Osteocyte (in vitro differentiated cells): ENCODE measurements at regions not wholly inside any gene's neighbourhood (a gene's known extent, or its start where the extent isn't known, plus 50 kb on each side); places are given as distances from the start of the nearest gene placed in this dataset.

ENCODE experiments used
- DNase-seq: peaks from one replicate; pipeline ENCODE4 v3.0.0; 2021; ENCODE audit warnings: mixed read lengths; ENCODE audit not compliant: unreplicated experiment; ENCODE audit errors: extremely low spot score
- H3K27ac Mint-ChIP-seq: one replicate; pipeline ENCODE4 v1.8.0; 2021; ENCODE audit warnings: mild to moderate bottlenecking, mixed read lengths; ENCODE audit not compliant: unreplicated experiment
- H3K27me3 Mint-ChIP-seq: one replicate; pipeline ENCODE4 v1.8.0; 2021; ENCODE audit warnings: mixed read lengths; ENCODE audit not compliant: unreplicated experiment
- H3K36me3 Mint-ChIP-seq: one replicate; pipeline ENCODE4 v1.8.0; 2021; ENCODE audit warnings: mixed read lengths; ENCODE audit not compliant: unreplicated experiment
- H3K4me1 Mint-ChIP-seq: one replicate; pipeline ENCODE4 v1.8.0; 2021; ENCODE audit warnings: mixed read lengths; ENCODE audit not compliant: unreplicated experiment
- H3K4me3 Mint-ChIP-seq: one replicate; pipeline ENCODE4 v1.8.0; 2021; ENCODE audit warnings: mild to moderate bottlenecking, moderate library complexity, mixed read lengths; ENCODE audit not compliant: unreplicated experiment
- H3K9me3 Mint-ChIP-seq: one replicate; pipeline ENCODE4 v1.8.0; 2021; ENCODE audit warnings: mixed read lengths; ENCODE audit not compliant: unreplicated experiment
- CTCF ChIP-seq: fragments of 200-600 bp; sonication (generic); IDR thresholded peaks from 2 replicates; pipeline ENCODE4 v1.5.0; 2021; ENCODE audit warnings: antibody characterized with exemption, mild to moderate bottlenecking, moderate library complexity

GRCh38 chr3:1969281-1969680 lies 129.4 kb upstream of the CNTN4 start:
- no peaks in the 10 kb centered on the region for H3K9me3 Mint-ChIP-seq
- H3K36me3 Mint-ChIP-seq, result no peaks in the 10 kb centered on the region
- H3K4me3 Mint-ChIP-seq, result no peak overlapping the region
- no peak overlapping the region for H3K27ac Mint-ChIP-seq
- H3K27me3 Mint-ChIP-seq, result no peaks in the 10 kb centered on the region
- H3K4me1 Mint-ChIP-seq, result peaks cover 26% of the 10 kb centered on the region
- DNase-seq, result no peak
- TF ChIP-seq CTCF, result no peak

GRCh38 chr3:1971780-1972179 lies 126.9 kb upstream of the CNTN4 start:
- TF ChIP-seq CTCF, result no peak
- Mint-ChIP-seq H3K27me3 (no peaks in the 10 kb centered on the region), H3K4me1 (peaks cover 26% of the 10 kb centered on the region), H3K9me3 (peaks cover 13% of the 10 kb centered on the region), H3K4me3 (no peak overlapping the region), H3K27ac (peak overlapping the region; percentile 45), H3K36me3 (peaks cover 2% of the 10 kb centered on the region)
- DNase-seq, result no peak

- DNase-seq, result no peak
- no peaks in the 10 kb centered on the region for H3K36me3 Mint-ChIP-seq
Measured at GRCh38 chr3:1979961-1980615, 118.6 kb upstream of the CNTN4 start.

GRCh38 chr3:1987980-1988379 lies 110.7 kb upstream of the CNTN4 start:
- H3K36me3 Mint-ChIP-seq, result no peaks in the 10 kb centered on the region
- H3K9me3 Mint-ChIP-seq, result peaks cover 3% of the 10 kb centered on the region
- H3K27ac Mint-ChIP-seq, result no peak overlapping the region
- no peak for DNase-seq
- H3K4me3 Mint-ChIP-seq, result no peak overlapping the region
- peak; percentile 53 for TF ChIP-seq CTCF
- no peaks in the 10 kb centered on the region for H3K27me3 Mint-ChIP-seq
- H3K4me1 Mint-ChIP-seq, result no peaks in the 10 kb centered on the region

More at GRCh38 chr3:1979961-1980615, 118.6 kb upstream of the CNTN4 start:
- H3K27me3 Mint-ChIP-seq, result peaks cover 2% of the 10 kb centered on the region
- no peak overlapping the region for H3K4me3 Mint-ChIP-seq
- H3K4me1 Mint-ChIP-seq, result no peaks in the 10 kb centered on the region
- peaks cover 17% of the 10 kb centered on the region for H3K9me3 Mint-ChIP-seq
- H3K27ac Mint-ChIP-seq, result no peak overlapping the region
- TF ChIP-seq CTCF, result no peak

DNA sequence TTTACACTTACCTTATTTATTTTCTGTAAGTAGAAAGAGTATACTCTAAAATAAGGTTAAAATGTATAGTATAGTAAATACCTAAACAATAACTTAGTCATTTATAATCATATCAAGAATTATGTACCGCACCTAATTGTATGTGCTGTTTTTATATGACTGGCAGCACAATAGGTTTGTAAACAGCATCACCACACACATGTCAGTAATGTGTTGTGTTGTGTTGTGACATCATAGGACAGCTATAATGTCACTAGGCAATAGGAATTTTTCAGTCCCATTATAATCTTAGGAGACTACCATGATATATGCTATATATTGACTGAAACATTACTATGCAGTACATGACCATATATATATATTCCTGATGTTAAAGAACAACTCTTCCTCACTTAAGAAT lies 99.9 kb upstream of the CNTN4 start:
- H3K36me3 Mint-ChIP-seq, result no peaks in the 10 kb centered on the region
- DNase-seq, result no peak

More for the DNA sequence above, 99.9 kb upstream of the CNTN4 start:
- no peak overlapping the region for H3K27ac Mint-ChIP-seq
- H3K4me1 Mint-ChIP-seq, result peaks cover 10% of the 10 kb centered on the region
- peaks cover 5% of the 10 kb centered on the region for H3K9me3 Mint-ChIP-seq
- no peak for TF ChIP-seq CTCF
- H3K27me3 Mint-ChIP-seq, result no peaks in the 10 kb centered on the region
- H3K4me3 Mint-ChIP-seq, result no peak overlapping the region
